Gastroesophageal sphincter (tissue), 3 donors: ENCODE measurements at regions not wholly inside any gene's neighbourhood (a gene's known extent, or its start where the extent isn't known, plus 50 kb on each side); places are given as distances from the start of the nearest gene placed in this dataset.

Source experiments
- CTCF ChIP-seq, 4 experiments: fragments of 200-600 bp in 2 of 4; fragments of 450-650 bp in 2 of 4; sonication (generic) in 1 of 4; IDR thresholded peaks; one replicate each; pipeline ENCODE4 v1.5.1; 2017 to 2019; ENCODE audit warnings: antibody characterized with exemption in 4 of 4, mild to moderate bottlenecking in 2 of 4, moderate library complexity in 2 of 4
- EP300 ChIP-seq: sonication (generic); formaldehyde crosslinking; IDR thresholded peaks from one replicate; pipeline ENCODE4 v1.6.1; 2017; ENCODE audit warnings: antibody characterized with exemption, mild to moderate bottlenecking
- POLR2A ChIP-seq, 2 donors: fragments of 450-650 bp; IDR thresholded peaks; one replicate each; pipeline ENCODE4 v1.6.1; 2017; ENCODE audit warnings: antibody characterized with exemption in 2 of 2, mild to moderate bottlenecking in 2 of 2, moderate library complexity in 1 of 2
- POLR2AphosphoS5 ChIP-seq: sonication (generic); formaldehyde crosslinking; IDR thresholded peaks from one replicate; pipeline ENCODE4 v1.6.1; 2017; ENCODE audit warnings: antibody characterized with exemption

DNA sequence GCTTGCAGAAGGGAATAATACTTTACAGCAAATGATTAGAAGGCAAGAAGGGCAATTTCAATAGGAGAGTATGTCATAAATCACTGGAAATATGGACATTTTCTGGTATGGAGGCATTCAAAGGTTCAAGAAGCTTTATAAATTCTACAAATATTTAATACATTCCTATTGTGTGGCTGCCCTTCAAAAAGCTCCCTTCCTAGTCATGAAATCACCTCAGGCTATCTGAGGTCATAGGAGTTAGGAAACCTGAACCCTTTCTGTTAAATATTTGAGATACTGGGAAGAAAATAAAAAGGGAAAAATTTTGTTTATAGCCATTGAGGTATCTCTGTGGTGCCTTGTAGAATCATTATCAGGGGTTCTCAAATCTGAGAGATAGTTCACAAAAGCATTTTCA, 316.8 kb upstream of the EMCN start:
- no peak for TF ChIP-seq CTCF (IDR thresholded peaks at IDR 0.05)
- TF ChIP-seq POLR2AphosphoS5: no peak
- no peak for TF ChIP-seq POLR2A (IDR thresholded peaks at IDR 0.05)
- TF ChIP-seq EP300: no peak
